ENCODE measurements at regions not wholly inside any gene's neighbourhood (a gene's known extent, or its start where the extent isn't known, plus 50 kb on each side); places are given as distances from the start of the nearest gene placed in this dataset.
"Not testable (repeated sequence)": the region's sequence is repeated elsewhere in the genome, so short reads cannot be mapped to it uniquely, and the experiment has no call there.

- H3K23ac ChIP-seq (ENCODE audit: low read depth, low read length); H4K8ac ChIP-seq (ENCODE audit: low read depth in 2 of 2, low read length in 2 of 2); H3K9me3 ChIP-seq (ENCODE audit: control insufficient read depth, insufficient read depth, low read length); H3K9ac ChIP-seq (ENCODE audit: low read depth, low read length); intact Hi-C loops (cut with micrococcal nuclease); H3K56ac ChIP-seq (ENCODE audit: extremely low read depth, insufficient read depth, low read length); H3K4me1 ChIP-seq (ENCODE audit: control insufficient read depth, insufficient read depth, low read length); H2BK15ac ChIP-seq (ENCODE audit: low read depth, low read length); POLR2A ChIA-PET (ENCODE audit: unreplicated experiment); H4K91ac ChIP-seq (ENCODE audit: insufficient read depth, low read depth, low read length); H3K9me1 ChIP-seq (ENCODE audit: insufficient read depth, low read length); H2BK5ac ChIP-seq (ENCODE audit: low read depth, low read length, poor library complexity, severe bottlenecking); DNase-seq; H3K14ac ChIP-seq (replicated peaks; ENCODE audit: low read depth, low read length); H3K4ac ChIP-seq (ENCODE audit: low read depth, low read length); H2AK5ac ChIP-seq (ENCODE audit: low read depth, low read length); in situ Hi-C loops (cut with MboI; ENCODE audit: low sequenced_read_pairs); H3K79me1 ChIP-seq (ENCODE audit: low read depth in 1 of 2, low read length in 2 of 2); H2AK9ac ChIP-seq (replicated peaks; ENCODE audit: low read depth, low read length, poor library complexity); CTCF ChIA-PET; BruUV-seq (replicated peaks); H3K4me2 ChIP-seq (ENCODE audit: low read depth, low read length); H3K36me3 ChIP-seq (ENCODE audit: control insufficient read depth, insufficient read depth, low read length); H4K5ac ChIP-seq (ENCODE audit: low read depth, low read length); dilution Hi-C loops (cut with HindIII; ENCODE audit: low sequenced_read_pairs, unreplicated experiment); ATAC-seq (ENCODE audit: low read depth); H2AFZ ChIP-seq (replicated peaks; ENCODE audit: low read length, poor library complexity); H4K20me1 ChIP-seq (ENCODE audit: insufficient read depth, low read length); H3K4me3 ChIP-seq (ENCODE audit: insufficient read depth, low read depth, low read length); H2BK120ac ChIP-seq (ENCODE audit: low read depth, low read length); H3K18ac ChIP-seq (ENCODE audit: low read depth, low read length); H3K27ac ChIP-seq (ENCODE audit: insufficient read depth, low read length); H2BK20ac ChIP-seq (ENCODE audit: low read depth, low read length): not testable (repeated sequence)
- H3K27me3 ChIP-seq (ENCODE audit: control insufficient read depth, insufficient read depth, low read length) = peaks cover 20% of the 10 kb centered on the region
- 83% methylated on average over 1 of the region's 11 CpGs; no CpG with 5 or more reads in 1 of the 2 experiments for WGBS, 2 experiments (ENCODE audit: extremely low coverage in 2 of 2, insufficient read length in 1 of 2)
These were observed 54.8 kb upstream of the PLEKHG4B start for GRCh38 chr5:37207-37606.

All from IMR-90 (cell line).